GM12878 (cell line): ENCODE measurements at regions not wholly inside any gene's neighbourhood (a gene's known extent, or its start where the extent isn't known, plus 50 kb on each side); places are given as distances from the start of the nearest gene placed in this dataset.

ENCODE experiments used
- CREB1 ChIP-seq: IDR thresholded peaks from 2 replicates; pipeline ENCODE4 v1.6.1; 2012; ENCODE audit warnings: low read depth, mild to moderate bottlenecking, inconsistent platforms
- CTCF ChIP-seq, 3 experiments: IDR thresholded peaks in 2 of 3; conservative IDR thresholded peaks in 1 of 3; 2 replicates each; pipeline ENCODE4 v1.5.1; 2011; ENCODE audit warnings: low read depth in 3 of 3, low read length in 3 of 3, mild to moderate bottlenecking in 3 of 3, control low read depth in 2 of 3, moderate library complexity in 2 of 3, inconsistent platforms in 1 of 3, mixed read lengths in 1 of 3; ENCODE audit not compliant: control insufficient read depth in 2 of 3, insufficient read depth in 1 of 3; ENCODE audit errors: extremely low read depth in 1 of 3
- DPF2 ChIP-seq: fragments of 450-650 bp; IDR thresholded peaks from 2 replicates; pipeline ENCODE4 v1.6.1; 2017; ENCODE audit warnings: mild to moderate bottlenecking
- MEF2A ChIP-seq: IDR thresholded peaks from 2 replicates; pipeline ENCODE4 v1.6.1; 2011; ENCODE audit warnings: low read depth, mild to moderate bottlenecking, low read length, moderate library complexity; ENCODE audit not compliant: insufficient read depth
- POLR2A ChIP-seq: IDR thresholded peaks from 2 replicates; pipeline ENCODE4 v1.6.1; 2011; ENCODE audit warnings: low read depth, mild to moderate bottlenecking, low read length
- POLR2AphosphoS5 ChIP-seq: IDR thresholded peaks from 2 replicates; pipeline ENCODE4 v1.6.1; 2011; ENCODE audit warnings: mild to moderate bottlenecking, low read length, inconsistent platforms
- RAD21 ChIP-seq: IDR thresholded peaks from 2 replicates; pipeline ENCODE4 v1.6.1; 2011; ENCODE audit warnings: mild to moderate bottlenecking, low read depth, low read length, moderate library complexity; ENCODE audit not compliant: insufficient read depth
- TF ChIP-seq, protein P1 (sequence below): IDR thresholded peaks from 2 replicates; pipeline ENCODE4 v1.6.1; 2011; ENCODE audit warnings: mild to moderate bottlenecking, low read depth, low read length, moderate library complexity; ENCODE audit not compliant: insufficient replicate concordance
- TF ChIP-seq, protein P2 (sequence below): fragments of 450-650 bp; IDR thresholded peaks from 2 replicates; pipeline ENCODE4 v1.6.1; 2018; ENCODE audit warnings: borderline replicate concordance, mild to moderate bottlenecking; ENCODE audit not compliant: partially characterized antibody
- TF ChIP-seq, protein P3 (sequence below): IDR thresholded peaks from 2 replicates; pipeline ENCODE4 v1.6.1; 2012; ENCODE audit warnings: low read depth, low read length, improper control_type of control experiment

DNA sequence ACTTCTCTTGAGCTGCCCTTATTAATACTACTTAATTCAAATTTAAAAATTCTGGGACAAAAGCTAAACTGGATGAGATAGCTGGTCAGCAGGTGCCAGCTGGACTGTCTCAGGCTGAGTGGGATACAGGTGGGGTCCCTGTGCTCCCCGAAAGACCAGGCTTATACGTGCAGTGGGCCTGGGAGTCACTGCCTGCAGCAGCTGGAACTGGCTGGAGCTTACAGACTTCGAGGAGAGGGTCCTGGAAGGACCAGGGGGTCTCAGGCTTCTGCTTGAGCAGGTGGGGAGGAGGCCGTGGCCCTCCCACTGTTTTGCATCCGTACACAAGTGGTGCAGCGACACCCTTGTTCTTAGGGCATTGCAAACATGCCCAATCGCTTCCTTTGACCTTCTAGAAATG lies 203.7 kb downstream of the GLRX3 start:
- TF ChIP-seq CTCF (IDR thresholded peaks at IDR 0.05 in 2 of 3, conservative IDR thresholded peaks at IDR 0.05 in 1 of 3; ENCODE audit: control insufficient read depth in 2 of 3, extremely low read depth in 1 of 3, insufficient read depth in 1 of 3, low read depth in 3 of 3, low read length in 3 of 3), result no peak
- TF ChIP-seq, protein P1, sequence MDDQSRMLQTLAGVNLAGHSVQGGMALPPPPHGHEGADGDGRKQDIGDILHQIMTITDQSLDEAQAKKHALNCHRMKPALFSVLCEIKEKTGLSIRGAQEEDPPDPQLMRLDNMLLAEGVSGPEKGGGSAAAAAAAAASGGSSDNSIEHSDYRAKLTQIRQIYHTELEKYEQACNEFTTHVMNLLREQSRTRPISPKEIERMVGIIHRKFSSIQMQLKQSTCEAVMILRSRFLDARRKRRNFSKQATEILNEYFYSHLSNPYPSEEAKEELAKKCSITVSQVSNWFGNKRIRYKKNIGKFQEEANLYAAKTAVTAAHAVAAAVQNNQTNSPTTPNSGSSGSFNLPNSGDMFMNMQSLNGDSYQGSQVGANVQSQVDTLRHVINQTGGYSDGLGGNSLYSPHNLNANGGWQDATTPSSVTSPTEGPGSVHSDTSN, result no peak
- TF ChIP-seq POLR2AphosphoS5, result no peak
- TF ChIP-seq, protein P2, sequence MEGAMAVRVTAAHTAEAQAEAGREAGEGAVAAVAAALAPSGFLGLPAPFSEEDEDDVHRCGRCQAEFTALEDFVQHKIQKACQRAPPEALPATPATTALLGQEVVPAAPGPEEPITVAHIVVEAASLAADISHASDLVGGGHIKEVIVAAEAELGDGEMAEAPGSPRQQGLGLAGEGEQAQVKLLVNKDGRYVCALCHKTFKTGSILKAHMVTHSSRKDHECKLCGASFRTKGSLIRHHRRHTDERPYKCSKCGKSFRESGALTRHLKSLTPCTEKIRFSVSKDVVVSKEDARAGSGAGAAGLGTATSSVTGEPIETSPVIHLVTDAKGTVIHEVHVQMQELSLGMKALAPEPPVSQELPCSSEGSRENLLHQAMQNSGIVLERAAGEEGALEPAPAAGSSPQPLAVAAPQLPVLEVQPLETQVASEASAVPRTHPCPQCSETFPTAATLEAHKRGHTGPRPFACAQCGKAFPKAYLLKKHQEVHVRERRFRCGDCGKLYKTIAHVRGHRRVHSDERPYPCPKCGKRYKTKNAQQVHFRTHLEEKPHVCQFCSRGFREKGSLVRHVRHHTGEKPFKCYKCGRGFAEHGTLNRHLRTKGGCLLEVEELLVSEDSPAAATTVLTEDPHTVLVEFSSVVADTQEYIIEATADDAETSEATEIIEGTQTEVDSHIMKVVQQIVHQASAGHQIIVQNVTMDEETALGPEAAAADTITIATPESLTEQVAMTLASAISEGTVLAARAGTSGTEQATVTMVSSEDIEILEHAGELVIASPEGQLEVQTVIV, result no peak
- no peak for TF ChIP-seq POLR2A
- no peak for TF ChIP-seq DPF2
- TF ChIP-seq, protein P3, sequence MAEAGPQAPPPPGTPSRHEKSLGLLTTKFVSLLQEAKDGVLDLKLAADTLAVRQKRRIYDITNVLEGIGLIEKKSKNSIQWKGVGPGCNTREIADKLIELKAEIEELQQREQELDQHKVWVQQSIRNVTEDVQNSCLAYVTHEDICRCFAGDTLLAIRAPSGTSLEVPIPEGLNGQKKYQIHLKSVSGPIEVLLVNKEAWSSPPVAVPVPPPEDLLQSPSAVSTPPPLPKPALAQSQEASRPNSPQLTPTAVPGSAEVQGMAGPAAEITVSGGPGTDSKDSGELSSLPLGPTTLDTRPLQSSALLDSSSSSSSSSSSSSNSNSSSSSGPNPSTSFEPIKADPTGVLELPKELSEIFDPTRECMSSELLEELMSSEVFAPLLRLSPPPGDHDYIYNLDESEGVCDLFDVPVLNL, result no peak
- no peak for TF ChIP-seq CREB1
- TF ChIP-seq MEF2A, result no peak
- TF ChIP-seq RAD21, result no peak
